H1 (cell line): ENCODE measurements at regions not wholly inside any gene's neighbourhood (a gene's known extent, or its start where the extent isn't known, plus 50 kb on each side); places are given as distances from the start of the nearest gene placed in this dataset.
"Not testable (repeated sequence)": the region's sequence is repeated elsewhere in the genome, so short reads cannot be mapped to it uniquely, and the experiment has no call there.

Experiments
- CTCF ChIA-PET: fragments of 300-600 bp; sonication (Branson Sonifier 250); formaldehyde crosslinking; loops from one replicate; lab custom pipeline; 2021; ENCODE audit not compliant: partially characterized antibody; lab: Charles Lee
- POLR2A ChIA-PET: fragments of 300-600 bp; sonication (Branson Sonifier 250); formaldehyde crosslinking; loops from one replicate; lab custom pipeline; 2021; ENCODE audit warnings: inconsistent platforms; ENCODE audit not compliant: partially characterized antibody; lab: Charles Lee
- DNase-seq, 2 experiments: peaks; one replicate each; pipeline versions ENCODE4 v3.0.0 to v3.0.0-alpha.2; 2010 to 2022; ENCODE audit warnings: low spot score in 2 of 2, low read depth in 1 of 2, mixed read lengths in 1 of 2
- FAIRE-seq: peaks from 2 replicates; lab custom pipeline; 2011; peaks lifted over from hg19 to GRCh38; lab: Jason Lieb, UNC
- H2AFZ ChIP-seq: 2 replicates; pipeline ENCODE4 v1.8.1; 2012; ENCODE audit warnings: low read length, inconsistent platforms
- H2AK5ac ChIP-seq: 2 replicates; pipeline ENCODE4 v1.6.1; 2013; ENCODE audit warnings: low read depth, low read length
- H2BK120ac ChIP-seq: replicated peaks from 2 replicates; pipeline ENCODE3; 2013; ENCODE audit warnings: low read depth, low read length, inconsistent platforms
- H2BK12ac ChIP-seq: 2 replicates; pipeline ENCODE4 v1.6.1; 2013; ENCODE audit warnings: low read depth, low read length
- H2BK15ac ChIP-seq: 2 replicates; pipeline ENCODE4 v1.6.1; 2013; ENCODE audit warnings: low read length
- H2BK20ac ChIP-seq: 2 replicates; pipeline ENCODE4 v1.6.1; 2013; ENCODE audit warnings: low read length
- H2BK5ac ChIP-seq: 2 replicates; pipeline ENCODE4 v1.6.1; 2013; ENCODE audit warnings: low read depth, low read length
- H3K14ac ChIP-seq: 2 replicates; pipeline ENCODE4 v1.6.1; 2013; ENCODE audit warnings: inconsistent platforms; ENCODE audit not compliant: insufficient read length
- H3K18ac ChIP-seq: 2 replicates; pipeline ENCODE4 v1.6.1; 2013; ENCODE audit warnings: low read length; ENCODE audit errors: extremely low read depth
- H3K23ac ChIP-seq: 2 replicates; pipeline ENCODE4 v1.6.1; 2013; ENCODE audit warnings: inconsistent platforms; ENCODE audit not compliant: insufficient read length
- H3K23me2 ChIP-seq: 2 replicates; pipeline ENCODE4 v1.6.1; 2013; ENCODE audit warnings: low read depth, low read length
- H3K27ac ChIP-seq: 2 replicates; pipeline ENCODE4 v1.6.1; 2011; ENCODE audit warnings: low read depth, low read length, inconsistent platforms
- H3K27me3 ChIP-seq, 4 experiments: replicated peaks in 1 of 4; 1 replicate in 1 of 4; 2 replicates in 3 of 4; pipeline versions ENCODE4 v1.6.1 to v1.8.1; 2011 to 2013; ENCODE audit warnings: low read length in 3 of 4, mild to moderate bottlenecking in 3 of 4, inconsistent platforms in 2 of 4, mixed read lengths in 2 of 4, moderate library complexity in 1 of 4; ENCODE audit not compliant: control insufficient read depth in 3 of 4, insufficient read depth in 3 of 4; ENCODE audit errors: extremely low read depth in 1 of 4
- H3K36me3 ChIP-seq, 4 experiments: 2 replicates each; pipeline versions ENCODE4 v1.6.1 to v1.8.1; 2011 to 2013; ENCODE audit warnings: mild to moderate bottlenecking in 4 of 4, low read length in 3 of 4, moderate library complexity in 2 of 4, control low read depth in 1 of 4, inconsistent platforms in 1 of 4; ENCODE audit not compliant: insufficient read depth in 4 of 4, control insufficient read depth in 2 of 4
- H3K4ac ChIP-seq: replicated peaks from 2 replicates; pipeline ENCODE3; 2013; ENCODE audit warnings: low read length, low read depth, mixed read lengths, inconsistent platforms; ENCODE audit not compliant: insufficient read length
- H3K4me1 ChIP-seq, 4 experiments: replicated peaks in 1 of 4; 1 replicate in 1 of 4; 2 replicates in 3 of 4; pipeline versions ENCODE4 v1.6.1 to v1.8.1; 2011 to 2013; ENCODE audit warnings: low read length in 3 of 4, inconsistent platforms in 2 of 4, mixed read lengths in 1 of 4; ENCODE audit not compliant: insufficient read depth in 4 of 4, control insufficient read depth in 3 of 4
- H3K4me2 ChIP-seq, 2 experiments: 2 replicates each; pipeline versions ENCODE4 v1.6.1 to v1.8.1; 2011 to 2013; ENCODE audit warnings: low read depth in 2 of 2, low read length in 2 of 2, control low read depth in 1 of 2, inconsistent platforms in 1 of 2, mild to moderate bottlenecking in 1 of 2; ENCODE audit not compliant: insufficient read depth in 1 of 2
- H3K4me3 ChIP-seq, 4 experiments: fragments of 200-600, 300-600 bp in 1 of 4; sonication (generic), shearing (Covaris generic), sonication (Bioruptor Twin) in 1 of 4; 2 replicates each; pipeline versions ENCODE4 v1.5.1 to v1.8.1; 2011 to 2016; ENCODE audit warnings: low read length in 4 of 4, low read depth in 3 of 4, control low read depth in 2 of 4, inconsistent platforms in 2 of 4, mild to moderate bottlenecking in 2 of 4, mixed read lengths in 1 of 4, moderate library complexity in 1 of 4; ENCODE audit not compliant: insufficient read depth in 2 of 4; ENCODE audit errors: extremely low read depth in 1 of 4
- H3K56ac ChIP-seq: replicated peaks from 2 replicates; pipeline ENCODE3; 2013; ENCODE audit warnings: low read depth, mild to moderate bottlenecking, mixed read lengths, low read length, inconsistent platforms; ENCODE audit not compliant: insufficient read length
- H3K79me1 ChIP-seq: 2 replicates; pipeline ENCODE4 v1.6.1; 2013; ENCODE audit warnings: low read depth, low read length, control low read depth
- H3K79me2 ChIP-seq, 2 experiments: 2 replicates each; pipeline versions ENCODE4 v1.6.1 to v1.8.1; 2012 to 2013; ENCODE audit warnings: low read length in 2 of 2, mild to moderate bottlenecking in 2 of 2, inconsistent platforms in 1 of 2; ENCODE audit not compliant: insufficient read depth in 2 of 2, control insufficient read depth in 1 of 2
- H3K9ac ChIP-seq, 4 experiments: replicated peaks in 1 of 4; 1 replicate in 1 of 4; 2 replicates in 3 of 4; pipeline versions ENCODE4 v1.6.1 to v1.8.1; 2011 to 2013; ENCODE audit warnings: low read depth in 3 of 4, low read length in 3 of 4, control low read depth in 2 of 4, mild to moderate bottlenecking in 2 of 4, moderate library complexity in 2 of 4, inconsistent platforms in 1 of 4; ENCODE audit errors: extremely low read depth in 1 of 4
- H3K9me3 ChIP-seq, 2 experiments: 2 replicates each; pipeline versions ENCODE4 v1.6.1 to v1.8.1; 2012 to 2013; ENCODE audit warnings: mild to moderate bottlenecking in 2 of 2, moderate library complexity in 2 of 2, control low read depth in 1 of 2, inconsistent platforms in 1 of 2, low read depth in 1 of 2, low read length in 1 of 2, mixed read lengths in 1 of 2; ENCODE audit not compliant: insufficient read depth in 2 of 2
- H4K20me1 ChIP-seq, 2 experiments: replicated peaks in 1 of 2; 2 replicates each; pipeline versions ENCODE3 to v1.8.1; 2011 to 2013; ENCODE audit warnings: inconsistent platforms in 2 of 2, low read length in 2 of 2, mild to moderate bottlenecking in 1 of 2; ENCODE audit not compliant: insufficient read depth in 2 of 2, control insufficient read depth in 1 of 2
- H4K5ac ChIP-seq: 2 replicates; pipeline ENCODE4 v1.6.1; 2013; ENCODE audit warnings: low read length, low read depth, mixed read lengths, inconsistent platforms; ENCODE audit not compliant: insufficient read length
- H4K8ac ChIP-seq: 2 replicates; pipeline ENCODE4 v1.8.0; 2013; ENCODE audit warnings: mild to moderate bottlenecking, moderate library complexity, low read length, inconsistent platforms; ENCODE audit not compliant: insufficient read depth; ENCODE audit errors: extremely low read depth
- H4K91ac ChIP-seq: replicated peaks from 2 replicates; pipeline ENCODE3; 2013; ENCODE audit warnings: low read length, mixed read lengths, inconsistent platforms; ENCODE audit not compliant: insufficient read length
- CBX5 ChIP-seq: fragments of 300-800, 300-1000 bp; sonication (generic); IDR thresholded peaks from 2 replicates; pipeline ENCODE4 v1.7.1; 2016; ENCODE audit warnings: antibody characterized with exemption, low read length, low read depth
- CEBPB ChIP-seq: IDR thresholded peaks from 2 replicates; pipeline ENCODE4 v1.6.1; 2012; ENCODE audit warnings: low read depth, low read length
- EP300 ChIP-seq, 2 experiments: IDR thresholded peaks; 1 replicate in 1 of 2; 2 replicates in 1 of 2; pipeline ENCODE4 v1.6.1; 2011 to 2012; ENCODE audit warnings: low read depth in 2 of 2, low read length in 2 of 2, mild to moderate bottlenecking in 2 of 2, borderline replicate concordance in 1 of 2, inconsistent platforms in 1 of 2, moderate library complexity in 1 of 2
- GABPA ChIP-seq: IDR thresholded peaks from 2 replicates; pipeline ENCODE4 v1.6.1; 2011; ENCODE audit warnings: mild to moderate bottlenecking, low read length, moderate library complexity, borderline replicate concordance; ENCODE audit not compliant: insufficient read depth
- GTF2F1 ChIP-seq: IDR thresholded peaks from 2 replicates; pipeline ENCODE4 v1.6.1; 2012; ENCODE audit warnings: low read depth, low read length, improper control_type of control experiment, borderline replicate concordance
- PHF8 ChIP-seq: fragments of 200-600 bp; sonication (generic); conservative IDR thresholded peaks from 2 replicates; pipeline ENCODE4 v1.7.1; 2012; ENCODE audit warnings: low read depth, mild to moderate bottlenecking, inconsistent platforms, low read length, moderate library complexity
- SRF ChIP-seq: IDR thresholded peaks from 2 replicates; pipeline ENCODE4 v1.6.1; 2011; ENCODE audit warnings: mild to moderate bottlenecking, low read depth, low read length, moderate library complexity
- WGBS, 2 experiments: shearing (Covaris generic) in 1 of 2; methylation state at CpG; one replicate each; pipeline versions ENCODE4 v1.1.6 to v1.1.7; 2013 to 2015; ENCODE audit warnings: low lambda C conversion rate in 2 of 2, mixed read lengths in 2 of 2, inconsistent platforms in 1 of 2, low coverage in 1 of 2, missing lambda C conversion rate in 1 of 2; ENCODE audit not compliant: insufficient replicate concordance in 2 of 2, insufficient coverage in 1 of 2, insufficient read length in 1 of 2; ENCODE audit errors: extremely low coverage in 1 of 2, missing lambda C conversion rate in 1 of 2; 5-methylcytosine and 5-hydroxymethylcytosine counted together

GRCh38 chr2:139544186-139544851 is 764.1 kb upstream of the NXPH2 start (continued):
- no peak for TF ChIP-seq GABPA
- no peak for TF ChIP-seq CEBPB
- TF ChIP-seq GTF2F1, result no peak
- TF ChIP-seq SRF, result no peak
- no peak for TF ChIP-seq PHF8
- TF ChIP-seq EP300 (IDR thresholded peaks at IDR 0.05; ENCODE audit: borderline replicate concordance in 1 of 2, low read depth in 2 of 2, low read length in 2 of 2), result no peak
- no peak for TF ChIP-seq CBX5

- H3K79me2 ChIP-seq, H3K9ac ChIP-seq, H3K27me3 ChIP-seq, H2BK120ac ChIP-seq, FAIRE-seq, H4K91ac ChIP-seq, H3K36me3 ChIP-seq, H3K23me2 ChIP-seq, H3K14ac ChIP-seq, H3K9me3 ChIP-seq, H3K18ac ChIP-seq, POLR2A ChIA-PET, H3K4me2 ChIP-seq, H3K4me1 ChIP-seq, H3K27ac ChIP-seq, H3K79me1 ChIP-seq, H2AK5ac ChIP-seq, H3K56ac ChIP-seq, H4K20me1 ChIP-seq, H2BK15ac ChIP-seq, H2AFZ ChIP-seq, H2BK12ac ChIP-seq, DNase-seq, H3K4me3 ChIP-seq, H4K5ac ChIP-seq, H4K8ac ChIP-seq, H2BK20ac ChIP-seq, H3K23ac ChIP-seq, H3K4ac ChIP-seq, CTCF ChIA-PET, H2BK5ac ChIP-seq: not testable (repeated sequence)
- WGBS, 2 experiments, result 88% methylated on average over 15 of the region's 21 CpGs; no CpG with 5 or more reads in 1 of the 2 experiments
Measured at GRCh38 chr2:139538332-139539020, 758.3 kb upstream of the NXPH2 start.
